CD14-positive monocyte (primary cell): ENCODE measurements at regions not wholly inside any gene's neighbourhood (a gene's known extent, or its start where the extent isn't known, plus 50 kb on each side); places are given as distances from the start of the nearest gene placed in this dataset.
A peak's percentile ranks its signal among the peaks of the same experiment; 100 is the strongest.

ENCODE experiments used
- DNase-seq, 3 donors: peaks; one replicate each; pipeline ENCODE4 v3.0.0-alpha.2; 2011 to 2022
- H2AFZ ChIP-seq: 2 replicates; pipeline ENCODE4 v1.6.0; 2012; ENCODE audit warnings: mild to moderate bottlenecking, low read depth, low read length, inconsistent platforms; ENCODE audit not compliant: insufficient read depth, poor library complexity, severe bottlenecking
- H3K27ac ChIP-seq, 2 donors: 1 replicate in 1 of 2; 2 replicates in 1 of 2; pipeline ENCODE4 v1.5.1; 2012 to 2013; ENCODE audit warnings: low read length in 2 of 2, control low read depth in 1 of 2, inconsistent platforms in 1 of 2, low read depth in 1 of 2, mild to moderate bottlenecking in 1 of 2
- H3K27me3 ChIP-seq, 2 donors: one replicate each; pipeline versions ENCODE4 v1.6.0 to v1.6.1; 2011 to 2013; ENCODE audit warnings: low read length in 2 of 2; ENCODE audit not compliant: control insufficient read depth in 2 of 2, insufficient read depth in 2 of 2
- H3K36me3 ChIP-seq, 2 donors: replicated peaks in 1 of 2; 1 replicate in 1 of 2; 2 replicates in 1 of 2; pipeline versions ENCODE4 v1.5.1 to v1.6.1; 2012 to 2013; ENCODE audit warnings: low read length in 2 of 2, control low read depth in 1 of 2, inconsistent platforms in 1 of 2, mild to moderate bottlenecking in 1 of 2; ENCODE audit not compliant: insufficient read depth in 2 of 2, control insufficient read depth in 1 of 2
- H3K4me1 ChIP-seq, 2 donors: 1 replicate in 1 of 2; 2 replicates in 1 of 2; pipeline versions ENCODE4 v1.5.1 to v1.6.1; 2012 to 2013; ENCODE audit warnings: low read length in 2 of 2, control low read depth in 1 of 2, inconsistent platforms in 1 of 2, mild to moderate bottlenecking in 1 of 2, moderate library complexity in 1 of 2; ENCODE audit not compliant: insufficient read depth in 2 of 2, control insufficient read depth in 1 of 2
- H3K4me2 ChIP-seq: replicated peaks from 2 replicates; pipeline ENCODE3; 2012; ENCODE audit warnings: low read length, moderate library complexity, mild to moderate bottlenecking; ENCODE audit not compliant: poor library complexity, severe bottlenecking; ENCODE audit errors: extremely low read depth
- H3K4me3 ChIP-seq, 3 experiments: fragments of 200-600 bp in 1 of 3; sonication (generic) in 1 of 3; replicated peaks in 1 of 3; 1 replicate in 2 of 3; 2 replicates in 1 of 3; pipeline ENCODE4 v1.5.1; 2011 to 2013; ENCODE audit warnings: low read length in 3 of 3, mild to moderate bottlenecking in 3 of 3, control low read depth in 2 of 3, low read depth in 2 of 3, inconsistent platforms in 1 of 3, moderate library complexity in 1 of 3
- H3K79me2 ChIP-seq: 2 replicates; pipeline ENCODE4 v1.6.0; 2012; ENCODE audit warnings: mild to moderate bottlenecking, control low read depth, inconsistent platforms, low read length, moderate library complexity; ENCODE audit not compliant: insufficient read depth
- H3K9ac ChIP-seq: 2 replicates; pipeline ENCODE4 v1.6.0; 2017; ENCODE audit warnings: low read length, mild to moderate bottlenecking; ENCODE audit not compliant: insufficient read depth, poor library complexity, severe bottlenecking
- H3K9me3 ChIP-seq, 2 donors: replicated peaks in 1 of 2; 1 replicate in 1 of 2; 2 replicates in 1 of 2; pipeline versions ENCODE4 v1.5.1 to v1.6.1; 2012 to 2013; ENCODE audit warnings: low read length in 2 of 2, control low read depth in 1 of 2; ENCODE audit not compliant: control insufficient read depth in 1 of 2, insufficient read depth in 1 of 2
- H4K20me1 ChIP-seq: 2 replicates; pipeline ENCODE4 v1.6.0; 2012; ENCODE audit warnings: mild to moderate bottlenecking, low read length, control low read depth, moderate library complexity; ENCODE audit not compliant: insufficient read depth
- H3K27ac Mint-ChIP-seq, 7 donors: one replicate each; pipeline ENCODE4 v1.8.0; 2020; ENCODE audit warnings: mild to moderate bottlenecking in 7 of 7, mixed read lengths in 7 of 7, moderate library complexity in 6 of 7, inconsistent platforms in 2 of 7
- H3K27me3 Mint-ChIP-seq, 3 donors: one replicate each; pipeline ENCODE4 v1.8.0; 2021 to 2022; ENCODE audit warnings: low read depth in 3 of 3, mild to moderate bottlenecking in 3 of 3, mixed read lengths in 3 of 3, moderate library complexity in 3 of 3, inconsistent platforms in 1 of 3
- H3K36me3 Mint-ChIP-seq, 2 donors: one replicate each; pipeline ENCODE4 v1.8.0; 2020; ENCODE audit warnings: mixed read lengths in 2 of 2, inconsistent platforms in 1 of 2, mild to moderate bottlenecking in 1 of 2
- H3K4me1 Mint-ChIP-seq: one replicate; pipeline ENCODE4 v1.8.0; 2020; ENCODE audit warnings: mild to moderate bottlenecking, mixed read lengths
- H3K4me3 Mint-ChIP-seq, 2 donors: one replicate each; pipeline ENCODE4 v1.8.0; 2020; ENCODE audit warnings: mild to moderate bottlenecking in 2 of 2, mixed read lengths in 2 of 2, moderate library complexity in 1 of 2
- H3K9me3 Mint-ChIP-seq, 7 donors: one replicate each; pipeline ENCODE4 v1.8.0; 2020 to 2022; ENCODE audit warnings: mixed read lengths in 7 of 7, mild to moderate bottlenecking in 6 of 7, moderate library complexity in 6 of 7, inconsistent platforms in 2 of 7
- WGBS: methylation state at CpG from one replicate; pipeline ENCODE4 v1.1.5; 2013; ENCODE audit warnings: missing lambda C conversion rate; ENCODE audit not compliant: insufficient coverage; 5-methylcytosine and 5-hydroxymethylcytosine counted together
- intact Hi-C, 2 donors: fragments of 100-400 bp; cut with micrococcal nuclease; formaldehyde crosslinking; loops; one replicate each; pipeline versions ENCODE4 v1.15.0 to v1.15.1; 2023
- TF ChIP-seq, protein P1 (sequence below): fragments of 200-600 bp; IDR thresholded peaks from one replicate; pipeline ENCODE4 v1.8.0; 2022; ENCODE audit warnings: antibody characterized with exemption, mild to moderate bottlenecking

DNA sequence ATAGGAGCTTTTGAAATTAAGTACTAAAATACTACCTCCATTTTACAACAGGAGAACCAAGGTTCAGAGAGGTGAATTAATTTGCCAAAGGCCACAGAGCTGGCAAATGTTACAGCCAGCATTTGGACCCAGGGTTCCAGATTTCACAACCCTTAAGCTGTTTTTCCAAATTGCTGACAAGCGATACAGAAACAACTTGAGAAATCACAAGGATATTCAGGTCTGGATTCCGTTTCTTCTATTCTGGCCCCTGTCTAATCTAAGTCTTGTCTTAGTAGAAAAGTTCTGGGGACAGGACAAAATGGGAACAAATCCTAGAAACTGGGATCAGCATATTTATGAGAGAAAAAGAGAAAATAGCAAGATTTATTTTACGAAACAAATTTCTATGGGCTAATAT lies 103.1 kb upstream of the PRLR start:
- no peaks in the 10 kb centered on the region for H3K79me2 ChIP-seq
- no peaks in the 10 kb centered on the region for H3K9me3 ChIP-seq
- TF ChIP-seq, protein P1, sequence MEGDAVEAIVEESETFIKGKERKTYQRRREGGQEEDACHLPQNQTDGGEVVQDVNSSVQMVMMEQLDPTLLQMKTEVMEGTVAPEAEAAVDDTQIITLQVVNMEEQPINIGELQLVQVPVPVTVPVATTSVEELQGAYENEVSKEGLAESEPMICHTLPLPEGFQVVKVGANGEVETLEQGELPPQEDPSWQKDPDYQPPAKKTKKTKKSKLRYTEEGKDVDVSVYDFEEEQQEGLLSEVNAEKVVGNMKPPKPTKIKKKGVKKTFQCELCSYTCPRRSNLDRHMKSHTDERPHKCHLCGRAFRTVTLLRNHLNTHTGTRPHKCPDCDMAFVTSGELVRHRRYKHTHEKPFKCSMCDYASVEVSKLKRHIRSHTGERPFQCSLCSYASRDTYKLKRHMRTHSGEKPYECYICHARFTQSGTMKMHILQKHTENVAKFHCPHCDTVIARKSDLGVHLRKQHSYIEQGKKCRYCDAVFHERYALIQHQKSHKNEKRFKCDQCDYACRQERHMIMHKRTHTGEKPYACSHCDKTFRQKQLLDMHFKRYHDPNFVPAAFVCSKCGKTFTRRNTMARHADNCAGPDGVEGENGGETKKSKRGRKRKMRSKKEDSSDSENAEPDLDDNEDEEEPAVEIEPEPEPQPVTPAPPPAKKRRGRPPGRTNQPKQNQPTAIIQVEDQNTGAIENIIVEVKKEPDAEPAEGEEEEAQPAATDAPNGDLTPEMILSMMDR: no peak
- H3K4me1 ChIP-seq: peaks cover 12 to 13% of the 10 kb centered on the region in 2 donors
- no peaks in the 10 kb centered on the region for H3K36me3 ChIP-seq
- Mint-ChIP-seq H3K27me3 (peaks cover 0 to 2% (median 1%) of the 10 kb centered on the region in 3 donors), H3K36me3 (no peaks in the 10 kb centered on the region), H3K4me3 (no peak overlapping the region), H3K9me3 (peaks cover 1 to 6% (median 4%) of the 10 kb centered on the region in 7 donors), H3K27ac (no peak overlapping the region), H3K4me1 (peaks cover 21% of the 10 kb centered on the region)
- DNase-seq: no peak
- 85% methylated on average over 2 of the region's 3 CpGs for WGBS
- H3K27me3 ChIP-seq: no peaks in the 10 kb centered on the region
- H3K9ac ChIP-seq: no peak overlapping the region
- intact Hi-C loops: loop anchor here in 1 of 2 donors (1.0 kb wide), 1 partner anchor 8 kb away; no protein-coding TSS in a partner anchor
- H2AFZ ChIP-seq: no peak overlapping the region
- no peak overlapping the region for H3K4me3 ChIP-seq
- H4K20me1 ChIP-seq: no peaks in the 10 kb centered on the region
- no peak overlapping the region for H3K4me2 ChIP-seq
- no peak overlapping the region for H3K27ac ChIP-seq

DNA sequence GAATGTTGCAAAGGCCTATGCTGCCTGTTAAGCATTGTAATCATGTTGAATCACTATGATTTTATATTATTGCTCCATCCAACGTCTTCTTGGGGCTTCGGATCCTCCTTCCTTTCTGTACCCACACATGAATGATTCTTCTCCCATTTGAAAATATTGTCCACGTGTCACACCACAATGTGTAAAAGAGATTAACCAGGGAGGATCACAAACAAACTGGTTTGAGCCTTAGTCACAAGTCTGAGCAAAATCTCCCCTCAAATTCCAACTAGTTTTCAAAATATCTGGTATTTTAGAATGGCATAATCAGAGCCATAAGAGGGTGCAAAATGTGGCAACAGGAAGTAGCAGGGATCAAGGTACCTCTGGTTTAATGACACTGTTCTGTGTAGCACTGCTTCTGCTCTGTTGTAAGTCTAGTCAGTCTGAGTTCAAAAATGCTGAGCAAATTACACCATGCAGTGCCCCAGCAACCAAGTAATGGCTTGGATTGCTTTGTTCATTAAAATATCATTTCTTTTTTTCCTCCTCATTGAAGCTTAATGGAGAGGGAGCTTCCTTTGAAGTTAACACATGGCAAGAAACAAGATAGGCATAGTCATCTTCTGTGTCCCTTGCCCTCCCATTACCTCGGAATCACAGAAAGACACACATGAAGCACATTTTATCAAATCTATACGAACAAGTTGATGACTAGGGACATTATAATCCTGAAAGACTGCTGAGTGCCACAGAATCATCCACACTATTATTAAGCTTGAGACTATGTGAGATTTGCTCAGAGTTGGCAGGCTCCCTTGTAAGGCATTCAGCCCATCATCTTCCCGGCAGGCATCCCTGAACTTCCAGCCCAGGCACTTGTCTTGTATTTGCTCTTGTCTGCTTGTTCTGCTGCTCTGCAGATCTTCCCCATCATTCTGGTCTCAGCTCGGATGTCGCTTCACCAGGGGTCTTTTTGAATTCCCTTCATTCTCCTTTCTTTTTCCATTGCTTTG lies 102.0 kb upstream of the PRLR start:
- Histone ChIP-seq H3K9me3 (no peaks in the 10 kb centered on the region), H2AFZ (no peak overlapping the region), H3K36me3 (no peaks in the 10 kb centered on the region), H3K4me3 (no peak overlapping the region), H3K9ac (no peak overlapping the region), H3K27ac (no peak overlapping the region), H3K4me1 (peaks cover 12 to 13% of the 10 kb centered on the region in 2 donors), H3K4me2 (no peak overlapping the region), H4K20me1 (no peaks in the 10 kb centered on the region), H3K79me2 (no peaks in the 10 kb centered on the region), H3K27me3 (no peaks in the 10 kb centered on the region)
- TF ChIP-seq, protein P1: no peak
- peak in 2 of 3 donors; percentile 15 to 31 for DNase-seq
- intact Hi-C loops: no loop called here
- H3K4me3 Mint-ChIP-seq: no peak overlapping the region
- H3K36me3 Mint-ChIP-seq: peaks cover 0 to under 1% of the 10 kb centered on the region in 2 donors
- H3K27me3 Mint-ChIP-seq: peaks cover 0 to 2% (median 1%) of the 10 kb centered on the region in 3 donors
- H3K4me1 Mint-ChIP-seq: peaks cover 20% of the 10 kb centered on the region
- peaks cover 1 to 11% (median 10%) of the 10 kb centered on the region in 7 donors for H3K9me3 Mint-ChIP-seq
- WGBS: 92% methylated on average over 3 of the region's 8 CpGs
- H3K27ac Mint-ChIP-seq: peak overlapping the region in 2 of 7 donors; percentile 7 to 79
